ENCODE measurements at regions not wholly inside any gene's neighbourhood (a gene's known extent, or its start where the extent isn't known, plus 50 kb on each side); places are given as distances from the start of the nearest gene placed in this dataset.
A peak's percentile ranks its signal among the peaks of the same experiment; 100 is the strongest.
"Not testable (repeated sequence)": the region's sequence is repeated elsewhere in the genome, so short reads cannot be mapped to it uniquely, and the experiment has no call there.

DNA sequence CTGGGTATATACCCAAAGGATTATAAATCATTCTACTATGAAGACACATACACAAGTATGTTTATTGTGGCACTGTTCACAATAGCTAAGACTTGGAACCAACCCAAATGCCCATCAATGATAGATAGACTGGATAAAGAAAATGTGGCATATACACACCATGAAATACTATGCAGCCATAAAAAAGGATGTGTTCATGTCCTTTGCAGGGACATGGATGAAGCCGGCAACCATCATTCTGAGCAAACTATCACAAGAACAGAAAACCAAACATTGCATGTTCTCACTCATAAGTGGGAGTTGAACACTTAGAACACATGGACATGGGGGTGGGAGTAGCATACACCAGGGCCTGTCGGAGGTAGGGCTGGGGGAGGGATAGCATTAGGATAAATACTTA, 94.6 kb upstream of the TBX22 start:
- DNase-seq (ENCODE audit: low read depth, low spot score) = not testable (repeated sequence)

DNA sequence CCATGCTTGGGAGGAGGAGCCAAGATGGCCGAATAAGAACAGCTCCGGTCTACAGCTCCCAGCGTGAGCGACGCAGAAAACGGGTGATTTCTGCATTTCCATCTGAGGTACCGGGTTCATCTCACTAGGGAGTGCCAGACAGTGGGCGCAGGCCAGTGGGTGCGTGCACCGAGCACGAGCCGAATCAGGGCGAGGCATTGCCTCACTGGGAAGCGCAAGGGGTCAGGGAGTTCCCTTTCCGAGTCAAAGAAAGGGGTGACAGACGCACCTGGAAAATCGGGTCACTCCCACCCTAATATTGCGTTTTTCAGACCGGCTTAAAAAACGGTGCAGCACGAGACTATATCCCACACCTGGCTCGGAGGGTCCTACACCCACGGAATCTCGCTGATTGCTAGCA, 87.8 kb upstream of the TBX22 start:
- DNase-seq (ENCODE audit: low read depth, low spot score) = peak; percentile 36

DNA sequence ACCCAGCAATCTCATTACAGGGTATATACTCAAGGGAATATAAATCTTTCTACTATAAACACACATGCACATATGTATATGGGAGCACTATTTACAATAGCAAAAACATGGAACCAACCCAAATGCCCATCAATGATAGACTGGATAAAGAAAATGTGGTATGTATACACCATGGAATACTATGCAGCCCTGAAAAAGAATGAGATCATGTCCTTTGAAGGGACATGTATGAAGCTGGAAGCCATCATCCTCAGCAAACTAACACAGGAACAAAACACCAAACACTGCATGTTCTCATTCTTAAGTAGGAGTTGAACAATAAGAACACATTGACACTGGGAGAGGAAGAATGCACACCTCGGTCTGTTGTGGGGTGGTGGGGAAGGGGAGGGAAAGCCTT, 80.6 kb upstream of the TBX22 start:
- DNase-seq (ENCODE audit: low read depth, low spot score) = no peak

DNA sequence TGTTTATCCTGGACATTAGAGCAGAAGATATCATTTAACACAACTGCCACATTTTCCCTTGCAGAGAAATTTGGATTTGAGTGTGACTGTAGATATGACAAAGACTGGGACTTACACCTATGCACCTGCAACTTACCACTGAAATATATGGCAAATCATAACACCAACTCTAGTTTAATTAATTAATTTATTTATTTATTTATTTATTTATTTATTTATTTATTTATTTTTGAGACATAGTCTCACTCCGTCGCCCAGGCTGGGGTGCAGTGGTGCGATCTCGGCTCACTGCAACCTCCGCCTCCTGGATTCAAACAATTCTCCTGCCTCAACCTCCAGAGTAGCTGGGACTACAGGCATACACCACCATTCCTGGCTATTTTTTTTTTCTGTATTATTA, 50.4 kb upstream of the TBX22 start:
- not testable (repeated sequence) for DNase-seq (ENCODE audit: low read depth, low spot score)
